ENCODE measurements at regions not wholly inside any gene's neighbourhood (a gene's known extent, or its start where the extent isn't known, plus 50 kb on each side); places are given as distances from the start of the nearest gene placed in this dataset.

DNA sequence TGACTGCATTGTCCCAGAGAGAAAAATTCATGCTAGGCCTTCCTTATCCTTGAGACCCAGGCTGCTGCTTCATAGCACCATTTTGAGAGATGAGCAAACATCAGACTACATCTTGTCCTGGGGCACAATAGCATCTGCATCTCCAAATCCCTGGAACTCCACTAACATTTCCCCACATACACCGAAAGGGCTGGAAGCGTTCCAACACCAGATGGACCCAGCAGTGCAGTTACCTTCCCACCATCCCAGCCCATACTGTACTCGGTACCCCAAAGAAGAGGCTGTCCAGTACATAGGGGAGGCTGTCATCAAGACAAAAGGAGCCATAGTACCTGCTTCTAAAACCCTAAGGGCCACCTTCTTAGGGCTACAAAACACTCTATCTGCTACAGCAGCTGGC lies 547.2 kb upstream of the CHORDC1 start:
- TF ChIP-seq, protein P1, sequence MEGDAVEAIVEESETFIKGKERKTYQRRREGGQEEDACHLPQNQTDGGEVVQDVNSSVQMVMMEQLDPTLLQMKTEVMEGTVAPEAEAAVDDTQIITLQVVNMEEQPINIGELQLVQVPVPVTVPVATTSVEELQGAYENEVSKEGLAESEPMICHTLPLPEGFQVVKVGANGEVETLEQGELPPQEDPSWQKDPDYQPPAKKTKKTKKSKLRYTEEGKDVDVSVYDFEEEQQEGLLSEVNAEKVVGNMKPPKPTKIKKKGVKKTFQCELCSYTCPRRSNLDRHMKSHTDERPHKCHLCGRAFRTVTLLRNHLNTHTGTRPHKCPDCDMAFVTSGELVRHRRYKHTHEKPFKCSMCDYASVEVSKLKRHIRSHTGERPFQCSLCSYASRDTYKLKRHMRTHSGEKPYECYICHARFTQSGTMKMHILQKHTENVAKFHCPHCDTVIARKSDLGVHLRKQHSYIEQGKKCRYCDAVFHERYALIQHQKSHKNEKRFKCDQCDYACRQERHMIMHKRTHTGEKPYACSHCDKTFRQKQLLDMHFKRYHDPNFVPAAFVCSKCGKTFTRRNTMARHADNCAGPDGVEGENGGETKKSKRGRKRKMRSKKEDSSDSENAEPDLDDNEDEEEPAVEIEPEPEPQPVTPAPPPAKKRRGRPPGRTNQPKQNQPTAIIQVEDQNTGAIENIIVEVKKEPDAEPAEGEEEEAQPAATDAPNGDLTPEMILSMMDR (IDR thresholded peaks at IDR 0.05): no peak
- TF ChIP-seq EZH2 (IDR thresholded peaks at IDR 0.05; ENCODE audit: borderline replicate concordance, insufficient read depth, low read depth, low read length, poor library complexity, severe bottlenecking): no peak
